ENCODE measurements at regions not wholly inside any gene's neighbourhood (a gene's known extent, or its start where the extent isn't known, plus 50 kb on each side); places are given as distances from the start of the nearest gene placed in this dataset.

- TF ChIP-seq CTCF (IDR thresholded peaks at IDR 0.05 in 4 of 5, conservative IDR thresholded peaks at IDR 0.05 in 1 of 5) = no peak
- no peak for TF ChIP-seq POLR2A (IDR thresholded peaks at IDR 0.05)
These were observed 140.5 kb upstream of the TNFAIP3 start for GRCh38 chr6:137726582-137726981.
